Eye (tissue), 1 donor: ENCODE measurements at regions not wholly inside any gene's neighbourhood (a gene's known extent, or its start where the extent isn't known, plus 50 kb on each side); places are given as distances from the start of the nearest gene placed in this dataset.

Experiments
- DNase-seq: peaks from one replicate; pipeline ENCODE4 v3.0.0-alpha.2; 2015

GRCh38 chr1:30039354-30040080, 683.9 kb downstream of the MATN1 start:
- no peak for DNase-seq

GRCh38 chr1:30038134-30039025, 685.0 kb downstream of the MATN1 start:
- no peak for DNase-seq

- DNase-seq, result no peak
These were observed 685.9 kb downstream of the MATN1 start for GRCh38 chr1:30037251-30038118.

- no peak for DNase-seq
These were observed 686.7 kb downstream of the MATN1 start for GRCh38 chr1:30036666-30037065.

GRCh38 chr1:30036229-30036547, 687.2 kb downstream of the MATN1 start:
- DNase-seq, result no peak

GRCh38 chr1:30035522-30036228, 687.7 kb downstream of the MATN1 start:
- no peak for DNase-seq

GRCh38 chr1:30034627-30035521, 688.5 kb downstream of the MATN1 start:
- peak; percentile 34 for DNase-seq

GRCh38 chr1:30034105-30034626, 689.2 kb downstream of the MATN1 start:
- DNase-seq, result no peak

- DNase-seq, result no peak
These were observed 689.9 kb downstream of the MATN1 start for GRCh38 chr1:30033256-30034104.

GRCh38 chr1:30032302-30032701, 691.1 kb downstream of the MATN1 start:
- DNase-seq, result no peak

- DNase-seq, result no peak
These were observed 693.7 kb downstream of the MATN1 start for GRCh38 chr1:30029677-30030076.

- no peak for DNase-seq
These were observed 694.4 kb downstream of the MATN1 start for GRCh38 chr1:30028939-30029338.

GRCh38 chr1:30028283-30028682, 695.1 kb downstream of the MATN1 start:
- DNase-seq, result no peak

- no peak for DNase-seq
These were observed 696.1 kb downstream of the MATN1 start for GRCh38 chr1:30027247-30027646.

- DNase-seq, result no peak
These were observed 698.8 kb downstream of the MATN1 start for GRCh38 chr1:30024411-30025195.

GRCh38 chr1:30023339-30024022, 699.9 kb downstream of the MATN1 start:
- no peak for DNase-seq

GRCh38 chr1:30014031-30014430, 709.4 kb downstream of the MATN1 start:
- no peak for DNase-seq
